WTC11 (cell line): ENCODE measurements at regions not wholly inside any gene's neighbourhood (a gene's known extent, or its start where the extent isn't known, plus 50 kb on each side); places are given as distances from the start of the nearest gene placed in this dataset.

Experiments
- ATF2 ChIP-seq: sonication (generic); formaldehyde crosslinking; IDR thresholded peaks from 2 replicates; pipeline ENCODE4 v1.8.1; 2022; ENCODE audit warnings: low read depth, missing genetic modification reagents, borderline replicate concordance
- ATF3 ChIP-seq: sonication (generic); formaldehyde crosslinking; conservative IDR thresholded peaks from 2 replicates; pipeline ENCODE4 v1.8.1; 2022; ENCODE audit warnings: mild to moderate bottlenecking, missing genetic modification reagents
- CTCF ChIP-seq: fragments of 200-600 bp; IDR thresholded peaks from 2 replicates; pipeline ENCODE4 v1.8.0; 2022; ENCODE audit warnings: antibody characterized with exemption
- EMX1 ChIP-seq: fragments of 250-450 bp; sonication (Bioruptor Pico); IDR thresholded peaks from 2 replicates; pipeline ENCODE4 v1.8.0; 2021; ENCODE audit warnings: mild to moderate bottlenecking
- ESRRA ChIP-seq: sonication (generic); formaldehyde crosslinking; IDR thresholded peaks from 2 replicates; pipeline ENCODE4 v1.8.1; 2022; ENCODE audit warnings: mild to moderate bottlenecking, missing genetic modification reagents, borderline replicate concordance
- FOXJ3 ChIP-seq: sonication (generic); formaldehyde crosslinking; IDR thresholded peaks from 2 replicates; pipeline ENCODE4 v1.9.0; 2021; ENCODE audit warnings: missing genetic modification reagents, mild to moderate bottlenecking, borderline replicate concordance
- NFYB ChIP-seq: sonication (generic); formaldehyde crosslinking; conservative IDR thresholded peaks from 2 replicates; pipeline ENCODE4 v1.8.0; 2022; ENCODE audit warnings: low read depth, missing genetic modification reagents
- NR3C1 ChIP-seq: sonication (generic); formaldehyde crosslinking; conservative IDR thresholded peaks from 2 replicates; pipeline ENCODE4 v1.8.1; 2023; ENCODE audit warnings: low read depth, mild to moderate bottlenecking, missing genetic modification reagents
- TCF7 ChIP-seq: sonication (generic); formaldehyde crosslinking; IDR thresholded peaks from 2 replicates; pipeline ENCODE4 v1.8.0; 2022; ENCODE audit warnings: mild to moderate bottlenecking, low read depth, missing genetic modification reagents, moderate library complexity
- TEAD4 ChIP-seq: sonication (generic); formaldehyde crosslinking; IDR thresholded peaks from 2 replicates; pipeline ENCODE4 v1.8.0; 2022; ENCODE audit warnings: mild to moderate bottlenecking, missing genetic modification reagents
- USF2 ChIP-seq: sonication (generic); formaldehyde crosslinking; IDR thresholded peaks from 2 replicates; pipeline ENCODE4 v1.8.1; 2023; ENCODE audit warnings: mild to moderate bottlenecking, missing genetic modification reagents, moderate library complexity
- ZNF317 ChIP-seq: sonication (generic); formaldehyde crosslinking; IDR thresholded peaks from 2 replicates; pipeline ENCODE4 v1.8.1; 2023; ENCODE audit warnings: low read depth, mild to moderate bottlenecking, moderate library complexity, missing genetic modification reagents, borderline replicate concordance
- ZNF396 ChIP-seq: fragments of 250-450 bp; sonication (Bioruptor Pico); IDR thresholded peaks from 2 replicates; pipeline ENCODE4 v1.8.0; 2021; ENCODE audit warnings: mild to moderate bottlenecking, moderate library complexity, borderline replicate concordance
- ZNF512 ChIP-seq: sonication (generic); formaldehyde crosslinking; IDR thresholded peaks from 2 replicates; pipeline ENCODE4 v1.8.1; 2022; ENCODE audit warnings: missing genetic modification reagents, borderline replicate concordance

- TF ChIP-seq TEAD4 (CRISPR knock-in tag) (no peak), CTCF (no peak), ZNF396 (CRISPR knock-in tag) (no peak), FOXJ3 (no peak), NR3C1 (CRISPR knock-in tag) (no peak), NFYB (no peak), ESRRA (CRISPR knock-in tag) (no peak), ZNF512 (CRISPR knock-in tag) (no peak), ZNF317 (no peak), EMX1 (CRISPR knock-in tag) (no peak), USF2 (CRISPR knock-in tag) (no peak), ATF2 (CRISPR knock-in tag) (no peak), TCF7 (CRISPR knock-in tag) (no peak), ATF3 (CRISPR knock-in tag) (no peak)
Measured at GRCh38 chr11:69238573-69239351, 55.2 kb upstream of the MYEOV start.
